ENCODE measurements at regions not wholly inside any gene's neighbourhood (a gene's known extent, or its start where the extent isn't known, plus 50 kb on each side); places are given as distances from the start of the nearest gene placed in this dataset.

DNA sequence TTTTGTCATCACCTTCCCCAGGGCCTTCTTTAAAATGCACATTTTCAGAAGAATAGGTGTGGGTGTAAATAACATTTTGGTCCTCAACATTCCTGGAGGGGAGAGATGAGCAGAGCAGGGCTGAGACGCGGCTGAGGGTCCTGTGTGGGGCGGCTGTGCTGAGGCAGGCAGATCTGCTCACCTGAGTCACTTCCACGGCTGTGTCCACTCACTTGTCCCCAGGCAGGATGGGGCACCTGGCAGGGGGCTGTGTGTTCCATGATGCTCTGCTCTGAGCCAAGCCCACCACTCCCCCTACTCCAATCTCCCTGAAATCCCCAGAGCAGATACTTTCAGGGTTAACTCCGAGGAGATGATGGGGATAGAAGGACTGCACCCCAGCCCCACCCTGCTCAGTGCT lies 93.8 kb downstream of the GLRX3 start:
- no peak for DNase-seq (ENCODE audit: low read depth)

DNA sequence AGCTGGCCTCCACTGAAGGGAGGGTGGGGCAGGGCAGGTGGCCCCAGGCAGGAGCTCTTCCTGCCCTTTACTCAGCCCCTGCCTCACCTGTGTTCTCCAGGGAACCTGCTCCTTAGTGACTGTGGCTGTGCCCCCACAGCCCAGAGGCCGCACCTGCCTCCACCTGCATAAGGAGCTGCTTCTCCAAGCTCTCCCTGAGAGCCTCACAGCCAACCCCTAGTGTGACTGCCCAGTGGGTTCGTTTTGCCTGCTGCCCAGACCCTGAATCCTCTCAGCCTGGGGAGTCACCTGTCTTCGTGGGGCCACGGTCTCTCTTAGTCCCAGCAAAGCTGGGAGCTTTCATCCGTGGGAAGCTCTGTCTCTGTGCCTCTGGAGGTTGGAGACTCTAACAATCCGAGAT lies 94.4 kb downstream of the GLRX3 start:
- DNase-seq (ENCODE audit: low read depth) = no peak

DNA sequence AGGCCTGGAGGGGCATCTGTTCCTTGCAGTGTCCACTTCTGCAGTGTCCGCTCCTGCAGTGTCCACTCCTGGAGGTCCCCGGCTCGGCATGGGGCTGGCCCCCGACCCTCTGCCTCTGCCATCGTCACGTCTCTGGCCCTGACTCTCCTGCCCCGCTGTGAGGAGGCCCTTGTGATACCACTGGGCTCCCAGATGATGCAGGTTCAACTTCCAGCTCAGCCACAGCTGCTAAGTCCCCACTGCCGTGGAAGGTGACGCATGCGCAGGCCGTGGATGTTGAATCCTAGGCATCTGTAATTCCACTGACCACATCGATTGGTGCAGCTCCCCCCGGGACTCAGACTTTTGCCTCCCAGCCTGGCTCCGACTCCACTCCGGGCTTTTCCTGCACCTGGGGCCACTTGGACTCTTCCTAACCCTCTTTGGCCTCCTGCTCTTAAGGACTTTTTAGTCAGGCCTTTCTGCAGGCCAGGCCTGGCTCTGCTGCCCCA lies 95.1 kb downstream of the GLRX3 start:
- DNase-seq (ENCODE audit: low read depth) = no peak

DNA sequence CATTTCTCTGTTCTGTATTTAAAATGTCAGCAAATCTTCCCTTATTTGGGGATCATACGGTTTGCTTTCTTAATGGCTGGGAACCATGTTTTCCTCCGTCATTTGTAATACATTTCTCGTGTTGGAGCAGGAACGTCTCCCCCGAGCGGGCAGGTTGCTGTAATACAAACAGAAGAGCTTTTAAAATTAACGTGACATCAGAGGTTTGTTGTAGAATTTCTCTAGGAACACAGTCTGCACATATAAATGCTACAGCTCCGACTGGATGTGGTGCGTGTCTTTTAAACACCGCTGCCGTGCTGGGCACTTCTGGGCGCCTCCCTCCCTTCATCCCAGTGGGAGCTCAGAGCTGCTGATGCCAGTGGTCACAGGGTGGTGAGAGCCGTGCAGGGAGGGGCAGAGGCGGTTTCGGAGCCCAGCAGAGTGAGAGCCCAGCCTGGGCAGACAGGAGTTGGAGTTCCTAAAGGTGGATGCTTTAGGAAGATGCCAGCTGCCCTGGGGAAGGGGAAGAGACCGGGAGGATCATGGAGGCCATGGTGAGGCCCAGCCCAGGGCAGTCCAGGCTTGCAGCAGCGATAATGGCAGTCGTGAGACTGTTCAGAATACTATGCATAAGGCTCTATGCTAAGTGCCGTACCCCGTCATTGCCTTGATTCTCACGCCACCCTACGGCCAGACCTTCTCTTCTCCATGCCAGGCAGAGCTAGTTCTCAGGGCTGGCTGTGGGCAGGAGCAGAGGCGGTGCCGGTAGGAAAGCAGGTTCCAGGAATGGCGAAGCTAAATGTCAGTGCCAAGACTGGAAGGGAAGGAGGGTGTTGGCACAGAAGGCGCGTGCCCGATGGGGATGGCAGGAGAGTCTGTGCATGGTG lies 96.2 kb downstream of the GLRX3 start:
- no peak for DNase-seq (ENCODE audit: low read depth)

DNA sequence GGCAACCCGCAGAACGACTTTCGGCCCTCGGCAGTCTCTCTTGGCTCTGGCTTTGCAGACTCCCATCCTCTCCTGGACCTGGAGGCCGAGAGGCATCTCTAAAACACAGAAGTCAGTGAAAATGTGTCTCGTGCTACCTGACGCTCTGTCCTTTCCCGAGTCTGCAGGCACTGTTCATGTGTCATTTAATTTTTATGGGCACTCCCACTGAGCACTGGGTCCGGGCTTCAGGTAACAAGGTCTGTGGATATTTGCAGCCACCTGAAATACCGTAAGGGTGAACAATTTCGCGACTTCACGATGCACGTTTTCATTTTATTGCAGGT lies 96.8 kb downstream of the GLRX3 start:
- no peak for DNase-seq (ENCODE audit: low read depth)

DNA sequence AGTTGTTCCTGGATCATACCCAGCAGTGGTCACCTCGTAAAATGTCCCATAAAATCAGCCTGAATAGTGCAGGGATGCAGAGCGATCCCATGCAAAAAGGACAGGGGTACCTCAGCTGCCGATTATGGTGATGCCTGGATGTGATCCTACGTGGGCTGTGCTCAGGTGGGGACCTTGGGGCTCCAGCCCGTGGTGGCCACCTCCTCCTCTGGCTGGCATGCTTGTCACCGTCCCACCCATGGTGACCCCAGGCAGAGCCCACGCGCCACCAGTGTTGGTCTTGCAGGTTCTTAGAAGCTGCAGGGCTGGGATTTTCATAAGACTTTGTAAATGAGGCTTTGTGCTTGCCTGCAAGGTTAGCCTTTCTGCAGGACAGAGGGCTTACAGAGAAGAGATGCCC lies 97.2 kb downstream of the GLRX3 start:
- DNase-seq (ENCODE audit: low read depth) = no peak

DNA sequence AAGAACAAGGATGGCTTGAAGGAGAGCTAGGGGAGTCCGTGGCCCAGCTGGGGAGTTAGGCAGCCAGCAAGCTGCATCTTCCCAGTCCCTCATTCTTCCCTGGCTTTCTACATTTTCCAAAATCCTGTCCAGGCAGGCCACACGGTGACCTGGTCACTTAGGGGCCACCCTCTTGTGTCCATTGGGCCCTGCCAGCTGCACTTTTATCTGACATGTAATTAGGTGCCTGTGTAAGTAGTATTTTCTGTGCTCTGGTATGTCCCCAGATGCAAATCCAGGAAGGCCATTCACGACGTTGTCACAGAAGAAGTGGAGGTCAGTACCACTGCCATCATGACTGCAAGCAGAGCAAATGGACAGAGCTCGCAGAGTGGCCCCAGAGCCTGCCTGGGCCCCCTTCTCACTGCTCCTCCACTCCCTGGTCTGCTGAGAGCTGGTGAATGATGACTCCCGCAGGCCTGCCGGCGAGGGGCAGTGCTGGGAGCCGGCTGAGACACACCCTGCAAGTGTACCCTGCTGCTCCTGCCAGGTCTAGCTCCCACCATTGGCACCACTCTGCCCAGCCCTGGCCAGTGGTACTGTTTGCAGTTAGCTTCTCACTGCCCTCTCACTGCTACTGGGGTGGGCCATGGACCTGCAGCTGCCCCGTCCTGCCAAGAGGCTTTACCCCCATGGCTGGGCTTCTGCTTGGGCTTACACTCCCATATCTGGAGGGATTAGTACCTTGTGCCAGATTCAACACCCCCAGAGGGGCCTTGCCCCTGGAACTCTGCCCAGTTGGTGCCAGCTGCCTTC lies 98.2 kb downstream of the GLRX3 start:
- DNase-seq (ENCODE audit: low read depth) = no peak

DNA sequence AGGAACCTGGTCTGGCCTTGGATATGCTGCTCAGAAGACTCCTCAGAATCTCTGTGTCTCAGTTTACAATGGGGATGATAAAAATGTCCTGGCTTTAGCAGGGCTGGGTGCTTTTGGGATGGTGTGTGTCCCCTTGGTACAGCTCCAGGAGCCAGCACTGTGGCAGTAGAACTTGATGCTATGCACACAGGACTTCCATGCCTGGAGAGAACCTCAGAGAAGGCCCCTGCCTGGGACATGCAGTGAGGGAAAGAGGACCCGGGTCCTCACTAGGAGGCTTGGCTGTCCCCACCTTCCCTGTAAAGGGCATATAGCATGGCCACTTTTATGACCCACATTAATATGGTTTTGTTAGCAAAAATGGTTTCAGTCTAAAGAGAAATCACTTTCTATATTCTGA lies 100.5 kb downstream of the GLRX3 start:
- DNase-seq (ENCODE audit: low read depth) = no peak

DNA sequence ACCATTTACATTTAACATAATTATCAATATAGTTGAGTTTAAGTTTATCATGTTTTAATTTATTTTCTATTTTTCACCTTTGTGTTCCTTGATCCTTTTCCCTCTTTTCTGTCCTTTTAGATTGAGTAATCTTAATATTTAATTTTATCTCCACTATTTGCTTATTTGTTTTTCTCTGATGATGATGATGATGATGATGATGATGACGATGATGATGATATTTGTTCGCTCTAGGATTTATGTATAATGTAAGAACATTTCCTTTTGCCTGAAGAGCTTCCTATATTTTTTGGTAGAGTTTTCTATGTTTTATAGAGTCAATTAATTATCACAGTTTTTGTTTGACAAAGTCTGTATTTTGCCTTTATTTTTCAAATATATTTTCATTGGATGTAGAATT lies 104.2 kb downstream of the GLRX3 start:
- DNase-seq (ENCODE audit: low read depth) = no peak

DNA sequence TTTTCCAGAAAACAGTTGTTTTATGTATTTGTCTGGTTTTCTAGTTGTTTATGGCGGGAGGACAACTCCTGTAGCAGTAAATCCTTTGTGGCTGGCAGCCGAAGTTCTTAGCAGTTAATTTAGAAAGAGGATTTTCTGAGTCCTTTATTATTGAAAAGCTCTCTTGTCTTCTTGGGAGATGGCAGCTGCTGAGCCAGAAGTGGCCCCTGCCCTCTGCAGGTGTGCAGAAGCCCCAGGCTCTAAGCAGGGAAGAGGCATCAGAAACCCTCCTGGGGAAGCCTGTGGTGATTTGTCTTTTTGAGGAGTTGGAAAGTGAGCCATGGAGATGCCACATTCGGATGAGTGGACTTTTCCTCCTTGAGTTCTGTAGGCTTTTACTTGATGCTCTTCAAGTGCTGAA lies 106.3 kb downstream of the GLRX3 start:
- DNase-seq (ENCODE audit: low read depth) = no peak

DNA sequence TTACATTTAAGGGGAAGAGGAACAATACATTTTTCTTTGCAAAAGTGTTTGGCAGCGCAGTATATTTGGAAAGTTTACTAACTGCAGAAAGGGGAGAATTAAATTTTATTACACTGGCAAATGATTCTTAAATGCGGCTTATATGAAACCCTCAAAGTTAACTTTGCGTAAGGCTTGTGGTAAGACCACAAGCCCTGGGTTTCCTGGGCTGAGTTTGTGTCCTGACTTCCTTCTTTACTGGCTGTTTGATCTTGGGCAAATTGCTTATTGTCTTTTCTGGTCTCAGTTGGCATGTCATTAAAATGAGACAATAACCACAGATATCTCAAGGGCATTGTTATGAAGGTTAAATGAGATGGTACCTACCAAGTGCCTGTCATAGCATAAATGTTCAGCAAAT lies 106.8 kb downstream of the GLRX3 start:
- no peak for DNase-seq (ENCODE audit: low read depth)

DNA sequence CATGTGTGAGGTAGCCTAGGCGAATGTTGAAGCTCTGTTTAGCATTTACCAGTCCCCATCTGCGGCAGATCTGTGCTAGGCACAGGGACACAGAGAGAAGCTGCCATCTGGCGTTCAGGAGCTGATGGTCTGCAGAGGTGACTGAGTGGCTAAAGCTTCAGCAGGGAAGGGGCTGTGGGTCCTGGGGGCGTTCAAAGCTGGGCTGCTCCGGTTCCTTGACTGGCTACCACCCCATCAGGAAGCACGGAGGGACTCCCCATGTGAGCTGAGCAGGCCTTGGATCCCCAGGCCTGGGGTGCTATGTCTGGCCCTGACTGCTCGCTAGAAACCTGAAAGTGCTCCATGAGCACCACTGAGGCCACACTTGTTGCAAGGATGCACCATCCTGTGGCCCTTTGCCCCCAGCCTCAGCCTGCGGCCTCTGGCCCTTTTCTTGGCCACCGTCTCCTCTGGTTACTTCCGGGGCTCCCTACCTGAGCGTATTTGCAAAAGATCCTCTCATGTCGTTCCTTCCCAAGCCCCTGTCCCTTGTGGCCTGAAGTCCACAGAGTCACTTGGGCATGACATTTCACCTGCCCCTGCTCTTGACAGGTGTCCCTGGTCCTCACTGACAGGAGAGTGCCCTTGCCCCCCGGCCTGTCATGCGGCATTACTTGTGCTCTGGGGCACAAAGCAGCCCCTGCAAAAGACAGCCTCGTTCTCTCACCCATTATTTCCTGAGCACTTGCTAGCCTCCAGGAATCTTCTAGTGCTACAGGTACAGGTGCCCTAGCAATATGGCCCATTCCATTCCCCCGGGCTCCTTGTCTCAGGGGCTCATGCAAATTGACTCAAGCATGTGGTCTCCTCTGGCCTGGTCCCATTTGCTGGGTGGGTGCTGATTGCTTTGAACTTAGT lies 108.1 kb downstream of the GLRX3 start:
- DNase-seq (ENCODE audit: low read depth) = no peak

DNA sequence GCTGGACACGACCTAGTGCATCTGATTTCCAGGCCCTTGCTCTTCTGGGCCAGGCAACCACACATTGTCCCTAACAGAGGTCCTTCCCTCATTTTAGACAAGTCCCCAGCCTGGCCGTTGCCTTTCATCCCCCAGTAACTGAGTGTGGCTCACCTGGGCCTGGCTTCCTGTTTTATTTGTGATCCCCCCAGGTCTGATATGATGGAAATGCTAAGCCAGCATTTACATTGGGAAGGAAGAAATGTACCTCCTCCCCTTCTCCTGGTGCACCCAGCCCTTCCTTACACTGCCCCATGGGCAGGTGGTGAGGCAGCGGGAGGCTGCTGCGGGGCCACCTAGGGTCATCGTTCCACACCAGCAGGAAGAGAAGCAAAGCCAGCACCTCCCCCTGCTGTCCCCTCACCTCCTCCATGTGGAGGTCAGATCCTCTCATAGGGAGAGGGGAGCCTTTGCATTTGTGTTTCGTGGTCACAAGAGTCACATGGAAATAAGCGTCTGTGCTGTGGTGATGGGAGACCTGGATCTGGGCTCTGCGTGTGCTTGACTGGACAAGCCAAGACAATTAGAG lies 108.8 kb downstream of the GLRX3 start:
- DNase-seq (ENCODE audit: low read depth) = no peak

DNA sequence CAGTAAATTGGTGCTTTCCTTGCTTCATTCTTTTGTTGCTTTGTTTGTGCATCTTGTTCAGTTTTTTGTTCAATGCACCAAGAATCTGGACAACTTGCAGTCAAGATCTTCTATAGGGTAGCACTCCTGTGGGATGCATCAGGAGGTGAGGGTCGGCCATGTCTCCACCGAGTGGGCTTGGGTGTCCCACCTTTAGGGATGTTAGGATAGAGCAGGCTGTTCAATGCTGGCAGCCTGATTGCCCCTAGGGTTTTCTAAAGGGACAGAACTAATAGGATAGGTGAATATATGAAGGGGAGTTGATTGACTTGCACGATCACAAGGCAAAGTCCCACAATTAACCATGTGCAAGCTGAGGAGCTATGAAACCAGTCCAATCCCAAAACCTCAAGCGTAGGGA lies 109.9 kb downstream of the GLRX3 start:
- DNase-seq (ENCODE audit: low read depth) = no peak

DNA sequence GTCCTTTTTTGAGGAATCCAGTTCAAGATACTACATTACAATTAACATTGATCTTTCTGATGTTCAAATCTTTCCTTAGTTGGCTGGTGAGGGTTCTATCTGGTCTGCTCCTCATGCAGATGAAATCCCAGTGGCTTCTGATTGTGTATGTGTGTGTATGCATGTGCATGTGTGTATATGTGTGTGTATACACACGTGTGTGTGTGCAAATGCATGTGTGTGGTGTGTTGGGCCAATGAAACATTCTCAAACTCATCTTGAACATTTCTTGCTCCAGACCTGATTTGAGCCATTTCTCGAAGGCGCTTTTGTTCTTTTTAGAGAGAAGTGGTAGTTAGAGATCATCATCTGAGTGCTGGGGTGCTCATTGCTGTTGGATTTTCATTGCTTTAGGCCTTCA lies 113.9 kb downstream of the GLRX3 start:
- DNase-seq (ENCODE audit: low read depth) = no peak

DNA sequence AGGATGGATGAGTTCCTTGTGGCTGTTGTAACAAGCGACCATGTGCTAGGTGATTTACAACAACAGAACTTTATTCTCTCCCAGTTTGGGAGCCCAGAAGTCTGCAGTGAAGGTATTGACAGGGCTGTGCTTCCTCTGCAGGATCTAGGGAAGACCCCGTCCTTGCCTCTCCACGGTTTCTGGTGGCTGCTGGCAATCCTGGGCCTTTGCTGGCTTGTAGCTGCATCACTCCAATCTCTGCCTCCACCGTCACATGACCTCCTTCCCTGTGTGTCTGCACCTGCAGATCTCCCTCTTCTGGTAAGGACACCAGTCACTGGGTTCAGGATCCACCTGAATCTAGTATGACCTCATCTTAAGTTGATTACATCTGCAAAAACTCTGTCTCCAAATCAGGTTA lies 115.6 kb downstream of the GLRX3 start:
- no peak for DNase-seq (ENCODE audit: low read depth)

DNA sequence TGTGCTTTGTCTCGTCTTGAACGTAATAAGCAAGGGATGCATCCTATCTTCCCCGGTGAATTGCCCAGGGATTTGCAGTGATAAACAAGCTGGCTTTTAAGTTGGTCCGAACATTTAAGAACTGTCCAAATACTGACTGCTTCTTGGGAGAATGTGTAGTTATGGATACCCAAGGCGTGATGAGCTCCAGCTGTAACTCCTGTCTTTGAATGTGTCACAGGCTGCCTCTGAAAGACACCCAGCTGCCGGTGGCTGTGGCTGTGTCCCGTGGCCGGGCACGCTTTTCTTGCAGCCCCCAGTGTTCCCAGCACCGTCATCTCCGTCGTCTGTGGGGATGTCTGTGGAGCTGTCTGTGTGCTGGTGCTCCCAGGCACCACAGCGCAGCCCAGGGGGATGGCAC lies 118.1 kb downstream of the GLRX3 start:
- no peak for DNase-seq (ENCODE audit: low read depth)

DNA sequence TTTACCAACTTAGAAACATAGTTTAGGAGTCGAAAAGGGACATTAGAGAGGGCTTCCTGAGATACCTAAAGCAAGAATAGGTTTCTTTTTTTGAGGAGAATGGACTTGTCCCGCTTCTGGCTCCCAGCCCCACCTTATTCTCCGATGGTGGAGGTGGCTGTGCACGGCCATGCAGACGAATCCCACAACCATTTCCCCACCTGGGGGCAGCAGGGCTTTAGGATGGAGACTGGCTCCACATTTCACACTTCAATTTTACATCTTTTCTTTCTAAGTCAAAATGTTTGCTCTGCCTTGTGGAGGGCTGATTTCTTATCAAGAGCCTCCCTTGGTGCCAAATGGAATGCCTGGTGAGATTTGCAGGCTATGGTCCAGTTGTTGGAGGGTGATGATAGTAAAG lies 118.5 kb downstream of the GLRX3 start:
- no peak for DNase-seq (ENCODE audit: low read depth)

DNA sequence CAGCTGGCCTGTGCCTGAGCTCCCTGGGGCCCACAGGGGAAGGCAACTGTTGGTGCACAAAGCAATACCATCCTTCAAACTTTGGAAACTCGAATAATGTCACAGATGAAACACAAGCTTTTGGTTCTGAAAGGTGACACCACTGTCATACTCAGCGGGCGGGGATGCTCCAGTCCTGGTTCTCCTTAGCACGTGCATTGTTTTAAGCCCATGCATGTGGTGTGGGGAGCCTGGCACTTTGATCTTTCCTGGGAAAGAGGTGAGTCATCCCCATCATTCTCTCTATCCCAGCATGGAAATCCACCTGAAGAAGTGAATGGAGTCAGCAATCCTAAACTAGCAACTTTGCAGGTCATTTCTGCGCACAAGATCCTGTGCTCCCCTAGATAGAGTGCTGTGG lies 119.6 kb downstream of the GLRX3 start:
- no peak for DNase-seq (ENCODE audit: low read depth)

DNA sequence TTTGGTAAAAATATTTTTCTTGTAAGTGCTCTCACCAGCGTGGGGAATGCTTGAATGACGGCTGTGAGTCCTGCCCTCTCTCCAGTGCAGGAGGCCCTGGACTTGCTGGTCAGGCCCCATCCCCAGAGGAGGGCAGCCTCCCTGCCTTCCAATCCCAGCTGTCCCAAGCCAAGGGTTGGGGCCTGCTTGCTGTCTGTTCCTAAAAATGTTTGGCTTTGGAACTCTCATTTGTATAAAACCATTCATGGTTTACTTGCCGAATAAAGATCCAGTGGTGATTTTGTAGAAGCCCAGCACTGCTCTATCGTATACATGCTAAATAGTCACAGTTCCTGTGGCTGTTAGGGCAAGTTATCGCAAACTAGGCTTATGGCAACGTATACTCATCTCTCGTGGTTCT lies 121.7 kb downstream of the GLRX3 start:
- no peak for DNase-seq (ENCODE audit: low read depth)

DNA sequence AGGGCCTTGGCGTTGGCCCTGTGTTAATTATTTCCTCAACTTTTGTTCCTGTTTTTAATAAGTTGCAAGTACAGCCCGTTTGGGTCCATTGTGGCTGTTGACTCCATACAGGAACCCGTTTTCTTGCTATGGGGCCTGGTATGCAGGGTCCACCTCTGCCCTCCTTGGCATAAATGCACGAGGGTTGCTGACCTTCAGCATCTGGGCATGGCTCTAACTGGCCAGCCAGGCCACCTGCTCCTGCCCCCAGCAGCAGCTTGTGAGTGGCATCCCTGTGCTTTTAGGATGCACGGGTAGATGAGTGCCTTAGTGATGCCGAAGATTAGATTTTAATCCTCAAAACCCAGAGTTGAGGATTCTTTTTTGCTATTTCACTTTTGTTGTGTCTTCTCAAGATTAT lies 123.2 kb downstream of the GLRX3 start:
- DNase-seq (ENCODE audit: low read depth) = no peak

DNA sequence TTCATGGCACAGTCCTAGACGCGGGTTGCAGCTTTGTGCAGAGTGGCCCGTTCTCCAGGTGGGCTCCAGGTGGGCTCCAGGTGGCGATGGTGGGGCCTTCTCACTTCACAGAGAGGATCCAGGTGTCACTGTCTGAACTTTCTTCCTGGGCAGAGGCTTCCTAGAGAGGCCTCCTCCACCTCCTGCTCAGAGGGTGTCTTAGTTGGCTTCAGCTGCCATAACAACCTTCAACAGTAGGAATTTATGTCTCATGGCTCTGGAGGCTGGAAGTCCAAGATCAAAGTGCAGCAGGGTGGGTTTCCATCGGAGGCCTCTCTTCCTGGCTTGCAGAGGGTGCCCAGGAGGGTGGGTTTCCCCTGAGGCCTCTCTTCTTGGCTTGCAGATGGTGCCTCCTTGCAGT lies 125.1 kb downstream of the GLRX3 start:
- DNase-seq (ENCODE audit: low read depth) = no peak

Measured in renal cortical epithelial cell (primary cell).